ENCODE measurements at regions not wholly inside any gene's neighbourhood (a gene's known extent, or its start where the extent isn't known, plus 50 kb on each side); places are given as distances from the start of the nearest gene placed in this dataset.

DNA sequence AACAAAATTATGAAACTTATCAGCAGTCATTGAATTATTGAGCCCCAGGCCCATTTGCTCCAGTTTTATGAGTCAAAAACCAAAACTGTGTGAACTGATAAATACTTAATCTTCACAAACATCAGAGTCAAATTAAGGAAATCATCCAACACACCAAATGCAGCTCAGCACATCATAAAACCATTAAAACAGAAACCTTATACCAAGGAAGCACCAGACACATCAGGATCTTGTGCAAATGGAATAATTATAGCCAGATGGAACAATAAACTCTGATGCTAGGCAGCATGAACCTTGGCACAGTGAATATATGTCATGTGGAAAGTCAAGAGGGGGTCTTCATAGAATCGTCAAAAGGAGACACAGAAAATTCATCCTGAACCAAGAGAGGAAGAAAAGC lies 410.7 kb upstream of the API5 start:
- BruUV-seq (replicated peaks), result no TSS peak

More for the DNA sequence above, 410.7 kb upstream of the API5 start:
- no peaks in the 10 kb centered on the region for H3K36me3 ChIP-seq (ENCODE audit: control insufficient read depth in 2 of 2, extremely low read depth in 1 of 2, insufficient read depth in 2 of 2, low read length in 2 of 2)
- H3K9me3 ChIP-seq (replicated peaks; ENCODE audit: control insufficient read depth, insufficient read depth, low read length), result peaks cover 4% of the 10 kb centered on the region
- intact Hi-C loops (cut with micrococcal nuclease), result no loop called here
- no peaks in the 10 kb centered on the region for H3K9me1 ChIP-seq (replicated peaks; ENCODE audit: control insufficient read depth, extremely low read depth, insufficient read depth, low read length)
- TF ChIP-seq FOS (IDR thresholded peaks at IDR 0.05; ENCODE audit: borderline replicate concordance, insufficient read depth, low read length) (no peak), MYC (IDR thresholded peaks at IDR 0.05; ENCODE audit: low read depth, low read length) (no peak), JUN (IDR thresholded peaks at IDR 0.05; ENCODE audit: borderline replicate concordance, insufficient read depth, insufficient read length, low read depth) (no peak), POLR2AphosphoS5 (IDR thresholded peaks at IDR 0.05; ENCODE audit: insufficient read depth, low read depth, low read length) (no peak), POLR2A (IDR thresholded peaks at IDR 0.05; ENCODE audit: low read depth, low read length) (no peak), EZH2 (IDR thresholded peaks at IDR 0.05; ENCODE audit: borderline replicate concordance, low read depth, low read length, severe bottlenecking) (no peak), GATA2 (IDR thresholded peaks at IDR 0.05; ENCODE audit: insufficient read depth, insufficient read length, low read depth, low read length) (no peak)
- TF ChIP-seq, protein P1, sequence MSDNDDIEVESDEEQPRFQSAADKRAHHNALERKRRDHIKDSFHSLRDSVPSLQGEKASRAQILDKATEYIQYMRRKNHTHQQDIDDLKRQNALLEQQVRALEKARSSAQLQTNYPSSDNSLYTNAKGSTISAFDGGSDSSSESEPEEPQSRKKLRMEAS (IDR thresholded peaks at IDR 0.05; ENCODE audit: insufficient read depth, insufficient read length), result no peak
- TF ChIP-seq, protein P2, sequence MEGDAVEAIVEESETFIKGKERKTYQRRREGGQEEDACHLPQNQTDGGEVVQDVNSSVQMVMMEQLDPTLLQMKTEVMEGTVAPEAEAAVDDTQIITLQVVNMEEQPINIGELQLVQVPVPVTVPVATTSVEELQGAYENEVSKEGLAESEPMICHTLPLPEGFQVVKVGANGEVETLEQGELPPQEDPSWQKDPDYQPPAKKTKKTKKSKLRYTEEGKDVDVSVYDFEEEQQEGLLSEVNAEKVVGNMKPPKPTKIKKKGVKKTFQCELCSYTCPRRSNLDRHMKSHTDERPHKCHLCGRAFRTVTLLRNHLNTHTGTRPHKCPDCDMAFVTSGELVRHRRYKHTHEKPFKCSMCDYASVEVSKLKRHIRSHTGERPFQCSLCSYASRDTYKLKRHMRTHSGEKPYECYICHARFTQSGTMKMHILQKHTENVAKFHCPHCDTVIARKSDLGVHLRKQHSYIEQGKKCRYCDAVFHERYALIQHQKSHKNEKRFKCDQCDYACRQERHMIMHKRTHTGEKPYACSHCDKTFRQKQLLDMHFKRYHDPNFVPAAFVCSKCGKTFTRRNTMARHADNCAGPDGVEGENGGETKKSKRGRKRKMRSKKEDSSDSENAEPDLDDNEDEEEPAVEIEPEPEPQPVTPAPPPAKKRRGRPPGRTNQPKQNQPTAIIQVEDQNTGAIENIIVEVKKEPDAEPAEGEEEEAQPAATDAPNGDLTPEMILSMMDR (IDR thresholded peaks at IDR 0.05; ENCODE audit: extremely low read depth in 1 of 2, insufficient read depth in 1 of 2, low read depth in 1 of 2, low read length in 2 of 2), result no peak
- H3K4me1 ChIP-seq (ENCODE audit: control insufficient read depth, extremely low read depth, insufficient read depth, low read length), result no peaks in the 10 kb centered on the region
- no peak overlapping the region for H3K27ac ChIP-seq (ENCODE audit: insufficient read depth, low read depth, low read length)
- no peaks in the 10 kb centered on the region for H3K27me3 ChIP-seq (ENCODE audit: control insufficient read depth in 2 of 2, insufficient read depth in 2 of 2, low read length in 2 of 2)
- FAIRE-seq, result no peak
- H4K20me1 ChIP-seq (replicated peaks; ENCODE audit: control insufficient read depth, extremely low read depth, insufficient read depth, low read length), result no peaks in the 10 kb centered on the region
- no peak overlapping the region for H3K4me2 ChIP-seq (ENCODE audit: insufficient read depth, low read length)
- ChIA-PET CTCF (no interaction called here), POLR2A (no interaction called here)
- no peak overlapping the region for H3K9ac ChIP-seq (replicated peaks; ENCODE audit: extremely low read depth, insufficient read depth, low read length)
- H2AFZ ChIP-seq (ENCODE audit: low read depth, low read length), result no peak overlapping the region
- no peak for DNase-seq (ENCODE audit: low read depth, low spot score)
- H3K4me3 ChIP-seq (replicated peaks in 1 of 3; ENCODE audit: insufficient read depth in 1 of 3, low read depth in 1 of 3, low read length in 3 of 3), result no peak overlapping the region
- H3K79me2 ChIP-seq (ENCODE audit: control insufficient read depth, insufficient read depth, low read length), result no peaks in the 10 kb centered on the region
- dilution Hi-C loops (cut with MboI; ENCODE audit: extremely low pct_ligation_motif_present, low sequenced_read_pairs), result no loop called here

Data from endothelial cell of umbilical vein (primary cell).